GM12878 (cell line): ENCODE measurements at regions not wholly inside any gene's neighbourhood (a gene's known extent, or its start where the extent isn't known, plus 50 kb on each side); places are given as distances from the start of the nearest gene placed in this dataset.

Experiments
- ATAC-seq: fragments of 200-7000 bp; cut with Tn5 transposase; 3 replicates; pipeline ENCODE4 v1.9.1; 2020; ENCODE audit warnings: mild to moderate bottlenecking, moderate library complexity
- BruUV-seq: library from RNA; stranded (reverse); fragments of 400-500 nt; replicated peaks from 2 replicates; lab custom pipeline; 2021; lab: Mats Ljungman, UMichigan
- CTCF ChIA-PET: fragments of 300-600 bp; sonication (Branson Sonifier 250); formaldehyde crosslinking; extraction: SDS; loops from one replicate; lab custom pipeline; 2021; ENCODE audit warnings: inconsistent platforms; lab: Yijun Ruan, JAX
- POLR2A ChIA-PET: fragments of 350-600 bp; formaldehyde crosslinking; extraction: SDS; loops from one replicate; lab custom pipeline; 2021; ENCODE audit warnings: inconsistent platforms; lab: Charles Lee
- RAD21 ChIA-PET: fragments of 300-600 bp; sonication (Branson Sonifier 250); formaldehyde crosslinking; loops from one replicate; lab custom pipeline; 2023; ENCODE audit warnings: antibody characterized with exemption; ENCODE audit not compliant: unreplicated experiment; lab: Charles Lee
- SMC1A ChIA-PET: fragments of 300-600 bp; sonication (Branson Sonifier 250); formaldehyde crosslinking; loops from one replicate; lab custom pipeline; 2023; ENCODE audit not compliant: unreplicated experiment, uncharacterized antibody; lab: Charles Lee
- DNase-seq: peaks from one replicate; pipeline ENCODE4 v3.0.0-alpha.2; 2011; ENCODE audit warnings: low read depth, low spot score
- FAIRE-seq: peaks from 3 replicates; lab custom pipeline; 2011; peaks lifted over from hg19 to GRCh38; lab: Jason Lieb, UNC
- H2AFZ ChIP-seq: 2 replicates; pipeline ENCODE4 v1.6.0; 2011; ENCODE audit warnings: low read depth, low read length, control low read depth; ENCODE audit not compliant: control insufficient read depth
- H3K27ac ChIP-seq: 2 replicates; pipeline ENCODE4 v1.5.1; 2011; ENCODE audit warnings: control low read depth; ENCODE audit not compliant: control insufficient read depth, insufficient read depth
- H3K27me3 ChIP-seq, 2 experiments: replicated peaks in 1 of 2; 2 replicates each; pipeline versions ENCODE4 v1.6.0 to v1.6.1; 2011; ENCODE audit warnings: low read length in 1 of 2; ENCODE audit not compliant: control insufficient read depth in 2 of 2, insufficient read depth in 2 of 2
- H3K36me3 ChIP-seq, 2 experiments: 2 replicates each; pipeline ENCODE4 v1.5.1; 2011; ENCODE audit warnings: low read length in 1 of 2; ENCODE audit not compliant: control insufficient read depth in 2 of 2, insufficient read depth in 2 of 2
- H3K4me1 ChIP-seq: 2 replicates; pipeline ENCODE4 v1.6.1; 2011; ENCODE audit warnings: mild to moderate bottlenecking, low read length, moderate library complexity, mixed read lengths; ENCODE audit not compliant: control insufficient read depth, insufficient read depth
- H3K4me2 ChIP-seq: 2 replicates; pipeline ENCODE4 v1.6.0; 2011; ENCODE audit warnings: control low read depth; ENCODE audit not compliant: control insufficient read depth, insufficient read depth
- H3K4me3 ChIP-seq: fragments of 200-600 bp; sonication (generic); 2 replicates; pipeline ENCODE4 v1.5.1; 2016
- H3K79me2 ChIP-seq: 2 replicates; pipeline ENCODE4 v1.6.0; 2011; ENCODE audit warnings: low read length; ENCODE audit not compliant: control insufficient read depth, insufficient read depth
- H3K9ac ChIP-seq: 2 replicates; pipeline ENCODE4 v1.8.0; 2011; ENCODE audit warnings: low read length, control low read depth, mixed read lengths; ENCODE audit not compliant: control insufficient read depth, insufficient read depth
- H3K9me3 ChIP-seq: replicated peaks from 3 replicates; pipeline ENCODE4 v1.5.1; 2011; ENCODE audit warnings: mild to moderate bottlenecking, low read length; ENCODE audit not compliant: control insufficient read depth, insufficient read depth
- H4K20me1 ChIP-seq: 2 replicates; pipeline ENCODE4 v1.6.0; 2011; ENCODE audit not compliant: control insufficient read depth, insufficient read depth
- BHLHE40 ChIP-seq, 2 experiments: fragments of 450-650 bp in 1 of 2; IDR thresholded peaks; 2 replicates each; pipeline ENCODE4 v1.6.1; 2011 to 2017; ENCODE audit warnings: low read depth in 2 of 2, borderline replicate concordance in 1 of 2, improper control_type of control experiment in 1 of 2, low read length in 1 of 2, mild to moderate bottlenecking in 1 of 2
- DPF2 ChIP-seq: fragments of 450-650 bp; IDR thresholded peaks from 2 replicates; pipeline ENCODE4 v1.6.1; 2017; ENCODE audit warnings: mild to moderate bottlenecking
- ESRRA ChIP-seq: IDR thresholded peaks from 2 replicates; pipeline ENCODE4 v1.6.1; 2012; ENCODE audit warnings: mild to moderate bottlenecking, low read length, improper control_type of control experiment
- GATAD2B ChIP-seq: fragments of 450-650 bp; conservative IDR thresholded peaks from 2 replicates; pipeline ENCODE4 v1.6.1; 2017; ENCODE audit warnings: low read depth, mild to moderate bottlenecking, moderate library complexity
- IRF4 ChIP-seq: IDR thresholded peaks from 2 replicates; pipeline ENCODE4 v1.6.1; 2011; ENCODE audit warnings: low read depth, low read length
- MYC ChIP-seq: IDR thresholded peaks from 2 replicates; pipeline ENCODE4 v1.6.1; 2011; ENCODE audit warnings: mild to moderate bottlenecking, low read length, moderate library complexity, inconsistent platforms; ENCODE audit not compliant: insufficient read depth, insufficient replicate concordance, insufficient read length, severe bottlenecking
- NR2C2 ChIP-seq: IDR thresholded peaks from 2 replicates; pipeline ENCODE4 v1.6.1; 2011; ENCODE audit warnings: borderline replicate concordance, low read depth; ENCODE audit not compliant: control insufficient read depth, insufficient read length
- SP1 ChIP-seq: IDR thresholded peaks from one replicate; pipeline ENCODE4 v1.6.1; 2011; ENCODE audit warnings: low read depth, low read length
- TAF1 ChIP-seq: IDR thresholded peaks from 2 replicates; pipeline ENCODE4 v1.6.1; 2011; ENCODE audit warnings: mild to moderate bottlenecking, low read depth, low read length, borderline replicate concordance
- ZNF217 ChIP-seq: fragments of 450-650 bp; IDR thresholded peaks from 2 replicates; pipeline ENCODE4 v1.6.1; 2017; ENCODE audit warnings: antibody characterized with exemption, mild to moderate bottlenecking
- WGBS: methylation state at CpG from one replicate; pipeline ENCODE4 v1.1.6; 2016; ENCODE audit warnings: low lambda C conversion rate; ENCODE audit not compliant: insufficient replicate concordance, insufficient coverage; ENCODE audit errors: missing lambda C conversion rate; 5-methylcytosine and 5-hydroxymethylcytosine counted together
- in situ Hi-C: fragments of 300-500 bp; cut with MboI; formaldehyde crosslinking; loops from 9 replicates; pipeline ENCODE4 v1.14.3; 2018; ENCODE audit warnings: mixed read lengths
- intact Hi-C: fragments of 100-400 bp; cut with micrococcal nuclease; formaldehyde crosslinking; loops from one replicate; pipeline ENCODE4 v1.14.2; 2022; ENCODE audit not compliant: unreplicated experiment
- TF ChIP-seq, protein P1 (sequence below): fragments of 450-650 bp; IDR thresholded peaks from 2 replicates; pipeline ENCODE4 v1.6.1; 2016; ENCODE audit warnings: mild to moderate bottlenecking, moderate library complexity, borderline replicate concordance
- TF ChIP-seq, protein P2 (sequence below): fragments of 150-350 bp; IDR thresholded peaks from 2 replicates; pipeline ENCODE4 v1.6.1; 2016; ENCODE audit warnings: low read depth, low read length
- TF ChIP-seq, protein P3 (sequence below): fragments of 450-650 bp; formaldehyde crosslinking; IDR thresholded peaks from 2 replicates; pipeline ENCODE4 v1.4.0; 2022; ENCODE audit warnings: mild to moderate bottlenecking, moderate library complexity

DNA sequence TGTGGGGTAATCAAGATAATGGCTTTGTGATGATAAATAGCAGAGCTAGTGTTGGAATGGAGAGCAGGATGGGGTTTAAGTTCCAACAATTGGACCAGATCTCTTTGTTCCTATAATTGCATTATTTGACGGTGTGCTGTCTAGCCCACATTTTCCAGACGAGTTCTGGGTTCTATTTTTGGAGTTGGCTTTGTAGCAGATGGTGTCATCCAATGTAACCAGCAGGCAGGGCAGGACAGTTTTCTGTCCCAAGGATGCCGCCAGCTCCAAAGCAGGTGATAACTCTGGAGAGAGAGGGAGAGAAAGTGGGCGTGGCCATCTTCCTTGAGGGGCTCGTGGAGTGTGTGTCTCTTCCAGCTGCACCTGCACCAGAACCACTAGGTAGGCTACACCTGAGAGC, 251.3 kb downstream of the KIF4B start (continued):
- TF ChIP-seq, protein P1, sequence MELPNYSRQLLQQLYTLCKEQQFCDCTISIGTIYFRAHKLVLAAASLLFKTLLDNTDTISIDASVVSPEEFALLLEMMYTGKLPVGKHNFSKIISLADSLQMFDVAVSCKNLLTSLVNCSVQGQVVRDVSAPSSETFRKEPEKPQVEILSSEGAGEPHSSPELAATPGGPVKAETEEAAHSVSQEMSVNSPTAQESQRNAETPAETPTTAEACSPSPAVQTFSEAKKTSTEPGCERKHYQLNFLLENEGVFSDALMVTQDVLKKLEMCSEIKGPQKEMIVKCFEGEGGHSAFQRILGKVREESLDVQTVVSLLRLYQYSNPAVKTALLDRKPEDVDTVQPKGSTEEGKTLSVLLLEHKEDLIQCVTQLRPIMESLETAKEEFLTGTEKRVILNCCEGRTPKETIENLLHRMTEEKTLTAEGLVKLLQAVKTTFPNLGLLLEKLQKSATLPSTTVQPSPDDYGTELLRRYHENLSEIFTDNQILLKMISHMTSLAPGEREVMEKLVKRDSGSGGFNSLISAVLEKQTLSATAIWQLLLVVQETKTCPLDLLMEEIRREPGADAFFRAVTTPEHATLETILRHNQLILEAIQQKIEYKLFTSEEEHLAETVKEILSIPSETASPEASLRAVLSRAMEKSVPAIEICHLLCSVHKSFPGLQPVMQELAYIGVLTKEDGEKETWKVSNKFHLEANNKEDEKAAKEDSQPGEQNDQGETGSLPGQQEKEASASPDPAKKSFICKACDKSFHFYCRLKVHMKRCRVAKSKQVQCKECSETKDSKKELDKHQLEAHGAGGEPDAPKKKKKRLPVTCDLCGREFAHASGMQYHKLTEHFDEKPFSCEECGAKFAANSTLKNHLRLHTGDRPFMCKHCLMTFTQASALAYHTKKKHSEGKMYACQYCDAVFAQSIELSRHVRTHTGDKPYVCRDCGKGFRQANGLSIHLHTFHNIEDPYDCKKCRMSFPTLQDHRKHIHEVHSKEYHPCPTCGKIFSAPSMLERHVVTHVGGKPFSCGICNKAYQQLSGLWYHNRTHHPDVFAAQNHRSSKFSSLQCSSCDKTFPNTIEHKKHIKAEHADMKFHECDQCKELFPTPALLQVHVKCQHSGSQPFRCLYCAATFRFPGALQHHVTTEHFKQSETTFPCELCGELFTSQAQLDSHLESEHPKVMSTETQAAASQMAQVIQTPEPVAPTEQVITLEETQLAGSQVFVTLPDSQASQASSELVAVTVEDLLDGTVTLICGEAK, result no peak
- TF ChIP-seq MYC, result no peak
- TF ChIP-seq BHLHE40 (IDR thresholded peaks at IDR 0.05; ENCODE audit: borderline replicate concordance in 1 of 2, low read depth in 2 of 2, low read length in 1 of 2), result no peak
- no peak for TF ChIP-seq NR2C2
- TF ChIP-seq GATAD2B, result no peak

DNA sequence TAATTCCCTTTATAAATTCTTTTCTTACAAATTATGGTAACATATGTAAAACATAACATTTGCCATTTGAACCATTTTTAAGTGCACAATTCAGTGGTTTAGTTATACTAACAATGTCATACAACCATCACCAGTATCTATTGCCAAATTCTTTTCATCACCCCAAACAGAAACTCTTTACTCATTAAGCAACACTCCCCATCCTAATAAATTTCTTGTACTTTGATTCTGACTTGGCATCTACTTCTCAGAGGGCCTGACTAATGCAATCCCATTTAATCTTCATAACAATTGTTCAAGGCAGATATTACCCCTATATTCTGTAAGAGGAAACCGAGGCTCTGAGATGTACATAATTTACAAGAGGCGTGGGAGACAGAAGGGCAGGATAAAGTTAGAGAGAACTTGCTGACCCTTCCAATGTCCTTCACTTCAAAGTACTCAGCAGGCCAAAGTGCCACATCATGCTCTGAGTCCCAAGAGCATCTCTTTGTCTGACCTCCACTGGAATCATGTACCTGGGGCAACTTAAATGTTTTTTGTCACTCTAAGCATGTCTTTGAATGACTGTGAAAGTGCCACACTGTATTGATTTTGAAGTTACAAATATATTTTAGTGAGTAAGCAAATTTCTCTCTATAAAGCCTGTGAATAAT, 255.3 kb downstream of the KIF4B start:
- ChIA-PET RAD21 (no interaction called here), POLR2A (no interaction called here), CTCF (no interaction called here), SMC1A (no interaction called here)
- Histone ChIP-seq H3K9me3 (no peaks in the 10 kb centered on the region), H3K4me3 (no peak overlapping the region), H2AFZ (no peak overlapping the region), H3K4me1 (no peaks in the 10 kb centered on the region), H3K27me3 (no peaks in the 10 kb centered on the region; a peak in 1 of 4 replicates), H3K79me2 (no peaks in the 10 kb centered on the region), H3K9ac (no peak overlapping the region), H3K4me2 (no peak overlapping the region), H3K27ac (no peak overlapping the region), H4K20me1 (no peaks in the 10 kb centered on the region), H3K36me3 (no peaks in the 10 kb centered on the region)
- in situ Hi-C loops (no loop called here), intact Hi-C loops (no loop called here)
- WGBS, result 18% methylated on average over 2 of the region's 2 CpGs
- no TSS peak for BruUV-seq
- FAIRE-seq, result no peak
- no peak for DNase-seq
- ATAC-seq, result no peak
- TF ChIP-seq DPF2 (no peak), ESRRA (no peak), IRF4 (no peak), SP1 (no peak), ZNF217 (no peak), TAF1 (no peak)
- TF ChIP-seq, protein P2, sequence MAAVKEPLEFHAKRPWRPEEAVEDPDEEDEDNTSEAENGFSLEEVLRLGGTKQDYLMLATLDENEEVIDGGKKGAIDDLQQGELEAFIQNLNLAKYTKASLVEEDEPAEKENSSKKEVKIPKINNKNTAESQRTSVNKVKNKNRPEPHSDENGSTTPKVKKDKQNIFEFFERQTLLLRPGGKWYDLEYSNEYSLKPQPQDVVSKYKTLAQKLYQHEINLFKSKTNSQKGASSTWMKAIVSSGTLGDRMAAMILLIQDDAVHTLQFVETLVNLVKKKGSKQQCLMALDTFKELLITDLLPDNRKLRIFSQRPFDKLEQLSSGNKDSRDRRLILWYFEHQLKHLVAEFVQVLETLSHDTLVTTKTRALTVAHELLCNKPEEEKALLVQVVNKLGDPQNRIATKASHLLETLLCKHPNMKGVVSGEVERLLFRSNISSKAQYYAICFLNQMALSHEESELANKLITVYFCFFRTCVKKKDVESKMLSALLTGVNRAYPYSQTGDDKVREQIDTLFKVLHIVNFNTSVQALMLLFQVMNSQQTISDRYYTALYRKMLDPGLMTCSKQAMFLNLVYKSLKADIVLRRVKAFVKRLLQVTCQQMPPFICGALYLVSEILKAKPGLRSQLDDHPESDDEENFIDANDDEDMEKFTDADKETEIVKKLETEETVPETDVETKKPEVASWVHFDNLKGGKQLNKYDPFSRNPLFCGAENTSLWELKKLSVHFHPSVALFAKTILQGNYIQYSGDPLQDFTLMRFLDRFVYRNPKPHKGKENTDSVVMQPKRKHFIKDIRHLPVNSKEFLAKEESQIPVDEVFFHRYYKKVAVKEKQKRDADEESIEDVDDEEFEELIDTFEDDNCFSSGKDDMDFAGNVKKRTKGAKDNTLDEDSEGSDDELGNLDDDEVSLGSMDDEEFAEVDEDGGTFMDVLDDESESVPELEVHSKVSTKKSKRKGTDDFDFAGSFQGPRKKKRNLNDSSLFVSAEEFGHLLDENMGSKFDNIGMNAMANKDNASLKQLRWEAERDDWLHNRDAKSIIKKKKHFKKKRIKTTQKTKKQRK, result no peak
- TF ChIP-seq, protein P3, sequence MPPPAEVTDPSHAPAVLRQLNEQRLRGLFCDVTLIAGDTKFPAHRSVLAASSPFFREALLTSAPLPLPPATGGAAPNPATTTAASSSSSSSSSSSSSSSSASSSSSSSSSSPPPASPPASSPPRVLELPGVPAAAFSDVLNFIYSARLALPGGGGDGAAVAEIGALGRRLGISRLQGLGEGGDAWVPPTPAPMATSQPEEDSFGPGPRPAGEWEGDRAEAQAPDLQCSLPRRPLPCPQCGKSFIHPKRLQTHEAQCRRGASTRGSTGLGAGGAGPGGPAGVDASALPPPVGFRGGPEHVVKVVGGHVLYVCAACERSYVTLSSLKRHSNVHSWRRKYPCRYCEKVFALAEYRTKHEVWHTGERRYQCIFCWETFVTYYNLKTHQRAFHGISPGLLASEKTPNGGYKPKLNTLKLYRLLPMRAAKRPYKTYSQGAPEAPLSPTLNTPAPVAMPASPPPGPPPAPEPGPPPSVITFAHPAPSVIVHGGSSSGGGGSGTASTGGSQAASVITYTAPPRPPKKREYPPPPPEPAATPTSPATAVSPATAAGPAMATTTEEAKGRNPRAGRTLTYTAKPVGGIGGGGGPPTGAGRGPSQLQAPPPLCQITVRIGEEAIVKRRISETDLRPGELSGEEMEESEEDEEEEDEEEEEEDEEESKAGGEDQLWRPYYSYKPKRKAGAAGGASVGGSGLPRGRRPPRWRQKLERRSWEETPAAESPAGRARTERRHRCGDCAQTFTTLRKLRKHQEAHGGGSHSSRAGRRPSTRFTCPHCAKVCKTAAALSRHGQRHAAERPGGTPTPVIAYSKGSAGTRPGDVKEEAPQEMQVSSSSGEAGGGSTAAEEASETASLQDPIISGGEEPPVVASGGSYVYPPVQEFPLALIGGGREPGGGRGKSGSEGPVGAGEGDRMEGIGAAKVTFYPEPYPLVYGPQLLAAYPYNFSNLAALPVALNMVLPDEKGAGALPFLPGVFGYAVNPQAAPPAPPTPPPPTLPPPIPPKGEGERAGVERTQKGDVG (CRISPR knock-in tag), result no peak
